B cell (primary cell): ENCODE measurements at regions not wholly inside any gene's neighbourhood (a gene's known extent, or its start where the extent isn't known, plus 50 kb on each side); places are given as distances from the start of the nearest gene placed in this dataset.

ENCODE experiments used
- ATAC-seq: fragments of 200-7000 bp; cut with Tn5 transposase; one replicate; pipeline ENCODE4 v1.10.0; 2021; ENCODE audit warnings: low read depth, mild to moderate bottlenecking, moderate number of reproducible peaks, moderate library complexity
- CTCF ChIA-PET: fragments of 350-600 bp; sonication (Branson Sonifier 250); formaldehyde crosslinking; loops from one replicate; lab custom pipeline; 2021; ENCODE audit warnings: antibody characterized with exemption, inconsistent platforms; lab: Charles Lee
- POLR2A ChIA-PET: fragments of 350-600 bp; sonication (Branson Sonifier 250); formaldehyde crosslinking; loops from one replicate; lab custom pipeline; 2021; ENCODE audit warnings: antibody characterized with exemption; lab: Charles Lee
- DNase-seq: peaks from one replicate; pipeline ENCODE4 v3.0.0; 2013
- H2AFZ ChIP-seq: 2 replicates; pipeline ENCODE4 v1.6.1; 2012; ENCODE audit warnings: mild to moderate bottlenecking, low read depth, low read length; ENCODE audit not compliant: insufficient read depth, poor library complexity, severe bottlenecking
- H3K27ac ChIP-seq, 2 donors: 1 replicate in 1 of 2; 2 replicates in 1 of 2; pipeline ENCODE4 v1.5.1; 2012 to 2013; ENCODE audit warnings: low read length in 2 of 2, mild to moderate bottlenecking in 2 of 2, moderate library complexity in 1 of 2
- H3K27me3 ChIP-seq, 4 experiments: fragments of 200-600 bp in 1 of 4; sonication (generic) in 1 of 4; replicated peaks in 1 of 4; 1 replicate in 2 of 4; 2 replicates in 2 of 4; pipeline versions ENCODE4 v1.6.1 to v1.7.0; 2013 to 2016; ENCODE audit warnings: low read length in 3 of 4, mild to moderate bottlenecking in 2 of 4, mixed read lengths in 1 of 4, moderate library complexity in 1 of 4; ENCODE audit not compliant: insufficient read depth in 4 of 4, control insufficient read depth in 3 of 4; ENCODE audit errors: control extremely low read depth in 1 of 4
- H3K36me3 ChIP-seq, 2 experiments: replicated peaks in 1 of 2; 1 replicate in 1 of 2; 2 replicates in 1 of 2; pipeline versions ENCODE4 v1.6.1 to v1.7.1; 2013; ENCODE audit warnings: low read length in 1 of 2; ENCODE audit not compliant: insufficient read depth in 2 of 2, control insufficient read depth in 1 of 2; ENCODE audit errors: control extremely low read depth in 1 of 2, extremely low read depth in 1 of 2
- H3K4me1 ChIP-seq, 2 donors: fragments of 200-600 bp in 1 of 2; sonication (generic) in 1 of 2; 1 replicate in 1 of 2; 2 replicates in 1 of 2; pipeline versions ENCODE4 v1.5.1 to v1.6.1; 2013 to 2017; ENCODE audit warnings: low read length in 2 of 2; ENCODE audit not compliant: control insufficient read depth in 2 of 2, insufficient read depth in 2 of 2
- H3K4me2 ChIP-seq: replicated peaks from 2 replicates; pipeline ENCODE3; 2012; ENCODE audit warnings: mild to moderate bottlenecking, low read depth, low read length; ENCODE audit not compliant: poor library complexity, severe bottlenecking
- H3K4me3 ChIP-seq, 5 experiments: fragments of 200-600 bp in 1 of 5; sonication (generic) in 1 of 5; 1 replicate in 3 of 5; 2 replicates in 2 of 5; pipeline versions ENCODE4 v1.5.1 to v1.7.0; 2011 to 2016; ENCODE audit warnings: low read length in 4 of 5, mild to moderate bottlenecking in 4 of 5, low read depth in 2 of 5, control low read depth in 1 of 5, moderate library complexity in 1 of 5; ENCODE audit not compliant: insufficient read depth in 1 of 5; ENCODE audit errors: control extremely low read depth in 1 of 5, extremely low read depth in 1 of 5
- H3K79me2 ChIP-seq: fragments of 200-600 bp; sonication (generic); one replicate; pipeline ENCODE4 v1.6.0; 2016; ENCODE audit warnings: low read length; ENCODE audit not compliant: control insufficient read depth, insufficient read depth
- H3K9ac ChIP-seq: fragments of 200-600 bp; sonication (generic); 2 replicates; pipeline ENCODE4 v1.6.1; 2017; ENCODE audit warnings: mild to moderate bottlenecking, low read length, moderate library complexity
- H3K9me3 ChIP-seq, 3 donors: one replicate each; pipeline versions ENCODE4 v1.6.1 to v1.7.1; 2013; ENCODE audit warnings: low read length in 2 of 3; ENCODE audit not compliant: control insufficient read depth in 2 of 3, insufficient read depth in 1 of 3; ENCODE audit errors: control extremely low read depth in 1 of 3
- H4K20me1 ChIP-seq: 2 replicates; pipeline ENCODE4 v1.6.0; 2012; ENCODE audit warnings: mild to moderate bottlenecking, low read length; ENCODE audit not compliant: insufficient read depth, control insufficient read depth, poor library complexity, severe bottlenecking
- H3K27ac Mint-ChIP-seq: one replicate; pipeline ENCODE4 v1.8.0; 2021; ENCODE audit warnings: mixed read lengths
- H3K27me3 Mint-ChIP-seq: one replicate; pipeline ENCODE4 v1.8.0; 2021; ENCODE audit warnings: mixed read lengths
- H3K4me1 Mint-ChIP-seq: one replicate; pipeline ENCODE4 v1.8.0; 2021; ENCODE audit warnings: mixed read lengths
- H3K4me3 Mint-ChIP-seq: one replicate; pipeline ENCODE4 v1.8.0; 2021; ENCODE audit warnings: mixed read lengths
- H3K9me3 Mint-ChIP-seq: one replicate; pipeline ENCODE4 v1.8.0; 2022; ENCODE audit warnings: mixed read lengths; ENCODE audit not compliant: insufficient read depth
- EZH2 ChIP-seq: IDR thresholded peaks from 2 replicates; pipeline ENCODE4 v1.6.1; 2012; ENCODE audit warnings: borderline replicate concordance, low read depth, mild to moderate bottlenecking, moderate library complexity, low read length; ENCODE audit not compliant: insufficient read depth, poor library complexity, severe bottlenecking
- WGBS: methylation state at CpG from one replicate; pipeline ENCODE4 v1.1.5; 2013; ENCODE audit warnings: missing lambda C conversion rate; ENCODE audit not compliant: insufficient coverage; 5-methylcytosine and 5-hydroxymethylcytosine counted together
- intact Hi-C: fragments of 100-400 bp; cut with micrococcal nuclease; formaldehyde crosslinking; loops from one replicate; pipeline ENCODE4 v1.10.0; 2022
- TF ChIP-seq, protein P1 (sequence below): fragments of 200-600 bp; IDR thresholded peaks from one replicate; pipeline ENCODE4 v1.8.0; 2022; ENCODE audit warnings: antibody characterized with exemption, mild to moderate bottlenecking

DNA sequence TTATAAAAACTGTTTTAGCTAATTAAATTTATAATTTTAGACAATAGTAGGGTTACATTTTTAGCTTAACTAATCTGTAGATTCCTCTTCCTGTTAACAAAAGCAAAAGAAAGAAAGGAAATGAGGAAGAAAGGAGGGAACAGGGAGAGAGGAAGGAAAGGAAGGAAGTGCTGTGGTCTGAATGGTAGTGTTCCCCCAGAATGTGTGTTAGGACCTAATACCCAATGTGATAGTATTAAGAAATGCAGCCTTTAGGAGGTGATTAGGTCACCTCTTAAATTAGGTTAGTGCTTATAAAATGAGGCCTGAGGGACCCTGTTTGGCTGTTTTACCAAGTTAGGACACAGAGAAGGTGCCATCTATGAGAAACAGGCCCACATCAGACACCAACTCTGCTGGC is 136.9 kb upstream of the SAMSN1 start:
- Mint-ChIP-seq H3K27me3 (no peaks in the 10 kb centered on the region), H3K4me3 (no peak overlapping the region), H3K27ac (peak overlapping the region; percentile 67), H3K9me3 (peaks cover 4% of the 10 kb centered on the region), H3K4me1 (peaks cover 76% of the 10 kb centered on the region)
- no peaks in the 10 kb centered on the region for H3K27me3 ChIP-seq
- H3K9me3 ChIP-seq, result no peaks in the 10 kb centered on the region
- CTCF ChIA-PET, result interaction anchor here (0.6 to 1.0 kb wide), 2 partner anchors 13 to 55 kb away, joined by 3 read pairs; no protein-coding TSS in a partner anchor
- POLR2A ChIA-PET, result no interaction called here
- H4K20me1 ChIP-seq, result no peaks in the 10 kb centered on the region
- no peak for TF ChIP-seq EZH2
- ATAC-seq (no peak), DNase-seq (no peak)
- H2AFZ ChIP-seq, result peak overlapping the region; percentile 22
- H3K4me1 ChIP-seq, result peaks cover 64 to 65% of the 10 kb centered on the region in 2 donors
- H3K27ac ChIP-seq, result peak overlapping the region; percentile 45 to 61
- H3K4me3 ChIP-seq, result no peak overlapping the region
- no peaks in the 10 kb centered on the region for H3K79me2 ChIP-seq
- intact Hi-C loops, result no loop called here
- no peak overlapping the region for H3K9ac ChIP-seq
- H3K4me2 ChIP-seq, result peak overlapping the region; percentile 60
- H3K36me3 ChIP-seq, result no peaks in the 10 kb centered on the region

DNA sequence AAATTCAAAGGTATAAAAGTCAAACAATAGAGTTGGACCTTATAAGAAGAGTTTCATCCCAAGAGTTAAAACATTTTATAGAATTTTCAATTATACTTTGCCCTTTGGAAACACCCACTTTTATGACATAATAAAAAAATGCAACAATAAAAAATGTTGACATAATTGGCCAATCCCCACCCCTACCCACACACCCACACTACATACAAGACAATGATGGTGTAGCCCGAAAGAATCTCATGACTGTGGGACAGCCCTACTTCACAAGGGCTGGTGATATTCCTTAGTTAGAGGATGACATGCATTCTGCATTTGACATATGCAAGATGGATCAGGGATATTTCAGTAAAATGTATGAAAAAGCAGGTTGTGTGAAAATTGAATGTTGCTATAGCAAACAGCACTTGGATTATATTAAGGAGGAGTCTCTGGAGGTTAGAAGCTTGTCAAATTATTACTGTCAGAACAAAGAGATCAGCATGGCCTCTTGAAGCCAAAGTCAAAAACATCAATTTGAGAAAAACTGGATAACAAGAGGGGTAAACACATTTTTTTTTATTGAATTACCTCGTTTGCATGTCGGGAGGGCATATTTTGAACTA is 133.0 kb upstream of the SAMSN1 start:
- no peak for TF ChIP-seq EZH2
- TF ChIP-seq, protein P1, sequence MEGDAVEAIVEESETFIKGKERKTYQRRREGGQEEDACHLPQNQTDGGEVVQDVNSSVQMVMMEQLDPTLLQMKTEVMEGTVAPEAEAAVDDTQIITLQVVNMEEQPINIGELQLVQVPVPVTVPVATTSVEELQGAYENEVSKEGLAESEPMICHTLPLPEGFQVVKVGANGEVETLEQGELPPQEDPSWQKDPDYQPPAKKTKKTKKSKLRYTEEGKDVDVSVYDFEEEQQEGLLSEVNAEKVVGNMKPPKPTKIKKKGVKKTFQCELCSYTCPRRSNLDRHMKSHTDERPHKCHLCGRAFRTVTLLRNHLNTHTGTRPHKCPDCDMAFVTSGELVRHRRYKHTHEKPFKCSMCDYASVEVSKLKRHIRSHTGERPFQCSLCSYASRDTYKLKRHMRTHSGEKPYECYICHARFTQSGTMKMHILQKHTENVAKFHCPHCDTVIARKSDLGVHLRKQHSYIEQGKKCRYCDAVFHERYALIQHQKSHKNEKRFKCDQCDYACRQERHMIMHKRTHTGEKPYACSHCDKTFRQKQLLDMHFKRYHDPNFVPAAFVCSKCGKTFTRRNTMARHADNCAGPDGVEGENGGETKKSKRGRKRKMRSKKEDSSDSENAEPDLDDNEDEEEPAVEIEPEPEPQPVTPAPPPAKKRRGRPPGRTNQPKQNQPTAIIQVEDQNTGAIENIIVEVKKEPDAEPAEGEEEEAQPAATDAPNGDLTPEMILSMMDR, result no peak
- H3K4me1 ChIP-seq, result peaks cover 54 to 56% of the 10 kb centered on the region in 2 donors
- CTCF ChIA-PET, result no interaction called here
- WGBS, result 100% methylated on average over 2 of the region's 3 CpGs
- no peak overlapping the region for H3K4me2 ChIP-seq
- H3K79me2 ChIP-seq, result no peaks in the 10 kb centered on the region
- no peaks in the 10 kb centered on the region for H3K27me3 ChIP-seq
- ATAC-seq (no peak), DNase-seq (no peak)
- POLR2A ChIA-PET, result no interaction called here
- intact Hi-C loops, result loop anchor here (5.0 kb wide), 3 partner anchors 58 to 1053 kb away; partner anchors contain the start of gene NRIP1
- H4K20me1 ChIP-seq, result no peaks in the 10 kb centered on the region
- H3K9me3 ChIP-seq, result no peaks in the 10 kb centered on the region
- H3K27ac Mint-ChIP-seq, result peak overlapping the region; percentile 26
- no peak overlapping the region for H3K27ac ChIP-seq
- no peak overlapping the region for H3K4me3 ChIP-seq
- no peaks in the 10 kb centered on the region for H3K27me3 Mint-ChIP-seq
- H3K4me1 Mint-ChIP-seq, result peaks cover 71% of the 10 kb centered on the region
- H3K4me3 Mint-ChIP-seq, result peak overlapping the region; percentile 11
- H2AFZ ChIP-seq, result no peak overlapping the region
- no peak overlapping the region for H3K9ac ChIP-seq
- H3K36me3 ChIP-seq, result no peaks in the 10 kb centered on the region
- peaks cover 4% of the 10 kb centered on the region for H3K9me3 Mint-ChIP-seq
